ENCODE measurements at regions not wholly inside any gene's neighbourhood (a gene's known extent, or its start where the extent isn't known, plus 50 kb on each side); places are given as distances from the start of the nearest gene placed in this dataset.

- TF ChIP-seq CTCF (IDR thresholded peaks at IDR 0.05 in 4 of 5, conservative IDR thresholded peaks at IDR 0.05 in 1 of 5) = no peak
- no peak for TF ChIP-seq POLR2A (IDR thresholded peaks at IDR 0.05)
- intact Hi-C loops (cut with DNase I; ENCODE audit: low total_unique reads) = no loop called here
- no peak for ATAC-seq
Observed at GRCh38 chr6:139496654-139497344, 122.4 kb upstream of the CITED2 start.

GRCh38 chr6:139494376-139494990 is 120.0 kb upstream of the CITED2 start:
- in situ Hi-C loops (cut with MboI; ENCODE audit: low sequenced_read_pairs in 4 of 4) = no loop called here
- TF ChIP-seq CTCF (IDR thresholded peaks at IDR 0.05 in 4 of 5, conservative IDR thresholded peaks at IDR 0.05 in 1 of 5) (no peak), POLR2A (IDR thresholded peaks at IDR 0.05) (no peak)

More at GRCh38 chr6:139496654-139497344, 122.4 kb upstream of the CITED2 start:
- Histone ChIP-seq H3K27ac (no peak overlapping the region), H3K9me3 (no peaks in the 10 kb centered on the region), H3K4me3 (no peak overlapping the region), H3K27me3 (no peaks in the 10 kb centered on the region), H3K4me1 (no peaks in the 10 kb centered on the region), H3K36me3 (no peaks in the 10 kb centered on the region)
- no peak for DNase-seq
- in situ Hi-C loops (cut with MboI; ENCODE audit: low sequenced_read_pairs in 4 of 4) = no loop called here

GRCh38 chr6:139490482-139490881 is 116.0 kb upstream of the CITED2 start:
- intact Hi-C loops (cut with DNase I; ENCODE audit: low total_unique reads) = no loop called here
- no peak for ATAC-seq

More at GRCh38 chr6:139494376-139494990, 120.0 kb upstream of the CITED2 start:
- no peaks in the 10 kb centered on the region for H3K4me1 ChIP-seq
- H3K27ac ChIP-seq = no peak overlapping the region
- no peaks in the 10 kb centered on the region for H3K36me3 ChIP-seq
- no peak for DNase-seq
- H3K4me3 ChIP-seq = no peak overlapping the region
- no peaks in the 10 kb centered on the region for H3K27me3 ChIP-seq
- intact Hi-C loops (cut with DNase I; ENCODE audit: low total_unique reads) = no loop called here
- no peak for ATAC-seq
- no peaks in the 10 kb centered on the region for H3K9me3 ChIP-seq

GRCh38 chr6:139486476-139486799 is 112.0 kb upstream of the CITED2 start:
- no peak overlapping the region for H3K4me3 ChIP-seq
- in situ Hi-C loops (cut with MboI; ENCODE audit: low sequenced_read_pairs in 4 of 4) = no loop called here
- H3K36me3 ChIP-seq = no peaks in the 10 kb centered on the region
- no peak overlapping the region for H3K27ac ChIP-seq
- no peak for DNase-seq
- H3K9me3 ChIP-seq = no peaks in the 10 kb centered on the region
- intact Hi-C loops (cut with DNase I; ENCODE audit: low total_unique reads) = no loop called here
- no peaks in the 10 kb centered on the region for H3K4me1 ChIP-seq
- H3K27me3 ChIP-seq = no peaks in the 10 kb centered on the region
- TF ChIP-seq POLR2A (IDR thresholded peaks at IDR 0.05) (no peak), CTCF (IDR thresholded peaks at IDR 0.05 in 4 of 5, conservative IDR thresholded peaks at IDR 0.05 in 1 of 5) (no peak)
- no peak for ATAC-seq

More at GRCh38 chr6:139490482-139490881, 116.0 kb upstream of the CITED2 start:
- in situ Hi-C loops (cut with MboI; ENCODE audit: low sequenced_read_pairs in 4 of 4) = no loop called here
- TF ChIP-seq CTCF (IDR thresholded peaks at IDR 0.05 in 4 of 5, conservative IDR thresholded peaks at IDR 0.05 in 1 of 5) (no peak), POLR2A (IDR thresholded peaks at IDR 0.05) (no peak)
- Histone ChIP-seq H3K27me3 (no peaks in the 10 kb centered on the region), H3K4me3 (no peak overlapping the region), H3K36me3 (no peaks in the 10 kb centered on the region), H3K4me1 (no peaks in the 10 kb centered on the region), H3K9me3 (no peaks in the 10 kb centered on the region), H3K27ac (no peak overlapping the region)
- DNase-seq = no peak
